Immature natural killer cell (primary cell): ENCODE measurements at regions not wholly inside any gene's neighbourhood (a gene's known extent, or its start where the extent isn't known, plus 50 kb on each side); places are given as distances from the start of the nearest gene placed in this dataset.

Experiments
- DNase-seq, 3 donors: peaks; one replicate each; pipeline ENCODE4 v3.0.0; 2022; ENCODE audit warnings: mixed read lengths in 1 of 3
- H3K27ac Mint-ChIP-seq, 6 donors: one replicate each; pipeline ENCODE4 v1.8.0; 2020; ENCODE audit warnings: mixed read lengths in 6 of 6, mild to moderate bottlenecking in 5 of 6, inconsistent platforms in 4 of 6, moderate library complexity in 3 of 6
- H3K27me3 Mint-ChIP-seq, 3 donors: one replicate each; pipeline ENCODE4 v1.8.0; 2020 to 2021; ENCODE audit warnings: low read depth in 3 of 3, mild to moderate bottlenecking in 3 of 3, mixed read lengths in 3 of 3, moderate library complexity in 3 of 3, inconsistent platforms in 1 of 3
- H3K36me3 Mint-ChIP-seq, 3 donors: one replicate each; pipeline ENCODE4 v1.8.0; 2020; ENCODE audit warnings: mixed read lengths in 3 of 3, inconsistent platforms in 2 of 3, mild to moderate bottlenecking in 2 of 3
- H3K4me1 Mint-ChIP-seq, 2 donors: one replicate each; pipeline ENCODE4 v1.8.0; 2020; ENCODE audit warnings: inconsistent platforms in 2 of 2, mild to moderate bottlenecking in 2 of 2, mixed read lengths in 2 of 2, moderate library complexity in 1 of 2
- H3K4me3 Mint-ChIP-seq, 5 donors: one replicate each; pipeline ENCODE4 v1.8.0; 2020; ENCODE audit warnings: mild to moderate bottlenecking in 5 of 5, mixed read lengths in 5 of 5, inconsistent platforms in 3 of 5, moderate library complexity in 3 of 5
- H3K9me3 Mint-ChIP-seq, 6 donors: one replicate each; pipeline ENCODE4 v1.8.0; 2020; ENCODE audit warnings: mild to moderate bottlenecking in 6 of 6, mixed read lengths in 6 of 6, inconsistent platforms in 4 of 6, moderate library complexity in 3 of 6

- H3K36me3 Mint-ChIP-seq = no peaks in the 10 kb centered on the region
- H3K27ac Mint-ChIP-seq = no peak overlapping the region
- peaks cover 0 to 7% (median 2%) of the 10 kb centered on the region in 3 donors for H3K27me3 Mint-ChIP-seq
- H3K9me3 Mint-ChIP-seq = peaks cover 0 to 1% (median 0%) of the 10 kb centered on the region in 6 donors
- no peak overlapping the region for H3K4me3 Mint-ChIP-seq
- H3K4me1 Mint-ChIP-seq = no peaks in the 10 kb centered on the region
- DNase-seq = no peak
These were observed 120.2 kb downstream of the RAB11FIP2 start for GRCh38 chr10:117926491-117926890.

GRCh38 chr10:117927332-117927731, 119.4 kb downstream of the RAB11FIP2 start:
- H3K36me3 Mint-ChIP-seq = no peaks in the 10 kb centered on the region
- H3K4me1 Mint-ChIP-seq = no peaks in the 10 kb centered on the region
- peaks cover 0 to 7% (median 2%) of the 10 kb centered on the region in 3 donors for H3K27me3 Mint-ChIP-seq
- no peak overlapping the region for H3K4me3 Mint-ChIP-seq
- DNase-seq = no peak
- H3K9me3 Mint-ChIP-seq = peaks cover 0 to 1% (median 0%) of the 10 kb centered on the region in 6 donors
- no peak overlapping the region for H3K27ac Mint-ChIP-seq

GRCh38 chr10:117927871-117928270, 118.9 kb downstream of the RAB11FIP2 start:
- Mint-ChIP-seq H3K4me3 (no peak overlapping the region), H3K27ac (no peak overlapping the region), H3K27me3 (peaks cover 0 to 7% (median 2%) of the 10 kb centered on the region in 3 donors), H3K36me3 (no peaks in the 10 kb centered on the region), H3K9me3 (peaks cover 0 to under 1% (median 0%) of the 10 kb centered on the region in 6 donors), H3K4me1 (no peaks in the 10 kb centered on the region)
- no peak for DNase-seq

- H3K27ac Mint-ChIP-seq = no peak overlapping the region
- no peaks in the 10 kb centered on the region for H3K9me3 Mint-ChIP-seq
- no peaks in the 10 kb centered on the region for H3K36me3 Mint-ChIP-seq
- H3K27me3 Mint-ChIP-seq = peaks cover 0 to 7% (median 2%) of the 10 kb centered on the region in 3 donors
- no peaks in the 10 kb centered on the region for H3K4me1 Mint-ChIP-seq
- H3K4me3 Mint-ChIP-seq = no peak overlapping the region
- DNase-seq = no peak
These were observed 118.5 kb downstream of the RAB11FIP2 start for GRCh38 chr10:117928281-117928680.

GRCh38 chr10:117928741-117929140, 118.0 kb downstream of the RAB11FIP2 start:
- Mint-ChIP-seq H3K27me3 (peaks cover 0 to 7% (median 4%) of the 10 kb centered on the region in 3 donors), H3K9me3 (peaks cover 0 to 1% (median 0%) of the 10 kb centered on the region in 6 donors), H3K36me3 (no peaks in the 10 kb centered on the region), H3K4me3 (no peak overlapping the region), H3K4me1 (no peaks in the 10 kb centered on the region), H3K27ac (no peak overlapping the region)
- no peak for DNase-seq

GRCh38 chr10:117929327-117930067, 117.2 kb downstream of the RAB11FIP2 start:
- Mint-ChIP-seq H3K4me3 (no peak overlapping the region), H3K4me1 (no peaks in the 10 kb centered on the region), H3K27ac (no peak overlapping the region)

GRCh38 chr10:117931078-117931477, 115.7 kb downstream of the RAB11FIP2 start:
- Mint-ChIP-seq H3K36me3 (no peaks in the 10 kb centered on the region), H3K9me3 (peaks cover 0 to 2% (median 0%) of the 10 kb centered on the region in 6 donors), H3K4me3 (no peak overlapping the region), H3K4me1 (no peaks in the 10 kb centered on the region), H3K27ac (no peak overlapping the region), H3K27me3 (peaks cover 4 to 7% (median 5%) of the 10 kb centered on the region in 3 donors)
- no peak for DNase-seq

More at GRCh38 chr10:117929327-117930067, 117.2 kb downstream of the RAB11FIP2 start:
- Mint-ChIP-seq H3K36me3 (no peaks in the 10 kb centered on the region), H3K9me3 (peaks cover 0 to 2% (median 0%) of the 10 kb centered on the region in 6 donors), H3K27me3 (peaks cover 0 to 7% (median 4%) of the 10 kb centered on the region in 3 donors)
- no peak for DNase-seq

GRCh38 chr10:117933036-117933435, 113.7 kb downstream of the RAB11FIP2 start:
- Mint-ChIP-seq H3K4me1 (no peaks in the 10 kb centered on the region), H3K36me3 (no peaks in the 10 kb centered on the region), H3K9me3 (peaks cover 0 to 4% (median 0%) of the 10 kb centered on the region in 6 donors), H3K4me3 (no peak overlapping the region), H3K27ac (no peak overlapping the region), H3K27me3 (peaks cover 0 to 5% (median 4%) of the 10 kb centered on the region in 3 donors)
- no peak for DNase-seq

- Mint-ChIP-seq H3K4me3 (no peak overlapping the region), H3K27ac (no peak overlapping the region), H3K9me3 (peaks cover 0 to 4% (median 0%) of the 10 kb centered on the region in 6 donors), H3K27me3 (peaks cover 0 to 5% (median 3%) of the 10 kb centered on the region in 3 donors), H3K36me3 (no peaks in the 10 kb centered on the region), H3K4me1 (no peaks in the 10 kb centered on the region)
- DNase-seq = no peak
These were observed 112.3 kb downstream of the RAB11FIP2 start for GRCh38 chr10:117934477-117934876.

GRCh38 chr10:117936141-117936540, 110.6 kb downstream of the RAB11FIP2 start:
- no peak for DNase-seq
- H3K27me3 Mint-ChIP-seq = peaks cover 3 to 5% (median 3%) of the 10 kb centered on the region in 3 donors
- no peaks in the 10 kb centered on the region for H3K4me1 Mint-ChIP-seq
- no peak overlapping the region for H3K27ac Mint-ChIP-seq
- H3K4me3 Mint-ChIP-seq = no peak overlapping the region
- no peaks in the 10 kb centered on the region for H3K36me3 Mint-ChIP-seq
- peaks cover 0 to 4% (median 0%) of the 10 kb centered on the region in 6 donors for H3K9me3 Mint-ChIP-seq

GRCh38 chr10:117936566-117936965, 110.2 kb downstream of the RAB11FIP2 start:
- H3K27ac Mint-ChIP-seq = no peak overlapping the region
- no peaks in the 10 kb centered on the region for H3K4me1 Mint-ChIP-seq
- peaks cover 3 to 5% (median 4%) of the 10 kb centered on the region in 3 donors for H3K27me3 Mint-ChIP-seq
- H3K9me3 Mint-ChIP-seq = peaks cover 0 to 4% (median 0%) of the 10 kb centered on the region in 6 donors
- DNase-seq = no peak
- H3K36me3 Mint-ChIP-seq = no peaks in the 10 kb centered on the region
- H3K4me3 Mint-ChIP-seq = no peak overlapping the region

GRCh38 chr10:117936976-117937375, 109.8 kb downstream of the RAB11FIP2 start:
- Mint-ChIP-seq H3K4me3 (no peak overlapping the region), H3K27ac (no peak overlapping the region), H3K9me3 (peaks cover 0 to 4% (median 0%) of the 10 kb centered on the region in 6 donors), H3K4me1 (no peaks in the 10 kb centered on the region), H3K36me3 (no peaks in the 10 kb centered on the region), H3K27me3 (peaks cover 3 to 6% (median 5%) of the 10 kb centered on the region in 3 donors)
- DNase-seq = no peak

- Mint-ChIP-seq H3K4me3 (no peak overlapping the region), H3K27me3 (peaks cover 3 to 8% (median 5%) of the 10 kb centered on the region in 3 donors), H3K9me3 (peaks cover 0 to 4% (median 0%) of the 10 kb centered on the region in 6 donors), H3K4me1 (no peaks in the 10 kb centered on the region), H3K36me3 (no peaks in the 10 kb centered on the region), H3K27ac (no peak overlapping the region)
- DNase-seq = no peak
These were observed 108.6 kb downstream of the RAB11FIP2 start for GRCh38 chr10:117938104-117938503.

GRCh38 chr10:117942226-117942625, 104.5 kb downstream of the RAB11FIP2 start:
- Mint-ChIP-seq H3K9me3 (no peaks in the 10 kb centered on the region), H3K36me3 (no peaks in the 10 kb centered on the region)

More at GRCh38 chr10:117942226-117942625, 104.5 kb downstream of the RAB11FIP2 start:
- no peak for DNase-seq
- Mint-ChIP-seq H3K4me1 (no peaks in the 10 kb centered on the region), H3K4me3 (no peak overlapping the region), H3K27me3 (peaks cover 0 to 7% (median 5%) of the 10 kb centered on the region in 3 donors), H3K27ac (no peak overlapping the region)
